HG03064 (cell line): ENCODE measurements at regions not wholly inside any gene's neighbourhood (a gene's known extent, or its start where the extent isn't known, plus 50 kb on each side); places are given as distances from the start of the nearest gene placed in this dataset.

Source experiments
- ATAC-seq: cut with Tn5 transposase; IDR thresholded peaks from one replicate; pipeline ENCODE4 v1.9.1; 2021; ENCODE audit warnings: low read depth; ENCODE audit not compliant: unreplicated experiment

GRCh38 chr4:20504146-20504545, 196.1 kb upstream of the PACRGL start:
- no peak for ATAC-seq

- ATAC-seq, result no peak
Observed at GRCh38 chr4:20505927-20506326, 194.3 kb upstream of the PACRGL start.

- no peak for ATAC-seq
Observed at GRCh38 chr4:20506827-20507226, 193.4 kb upstream of the PACRGL start.

DNA sequence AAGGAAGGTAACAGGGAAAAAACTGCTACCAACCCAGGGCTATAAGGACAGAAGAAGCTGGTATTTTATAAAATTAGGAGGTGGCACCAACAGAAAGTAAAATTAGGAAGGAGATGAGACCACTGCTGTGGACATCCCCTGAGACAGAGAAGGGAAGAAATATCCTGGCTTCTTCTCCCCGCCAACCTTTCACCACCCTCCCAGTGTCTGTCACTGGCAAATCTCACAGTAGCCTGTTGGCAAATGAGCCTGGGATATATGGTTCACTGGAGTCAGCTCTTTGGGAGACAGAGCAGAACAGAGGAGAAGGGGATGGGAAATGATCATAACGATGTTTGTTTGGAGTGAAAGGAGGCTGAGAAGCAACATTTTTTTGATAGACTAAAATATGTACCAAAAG, 190.9 kb upstream of the PACRGL start:
- ATAC-seq, result no peak

DNA sequence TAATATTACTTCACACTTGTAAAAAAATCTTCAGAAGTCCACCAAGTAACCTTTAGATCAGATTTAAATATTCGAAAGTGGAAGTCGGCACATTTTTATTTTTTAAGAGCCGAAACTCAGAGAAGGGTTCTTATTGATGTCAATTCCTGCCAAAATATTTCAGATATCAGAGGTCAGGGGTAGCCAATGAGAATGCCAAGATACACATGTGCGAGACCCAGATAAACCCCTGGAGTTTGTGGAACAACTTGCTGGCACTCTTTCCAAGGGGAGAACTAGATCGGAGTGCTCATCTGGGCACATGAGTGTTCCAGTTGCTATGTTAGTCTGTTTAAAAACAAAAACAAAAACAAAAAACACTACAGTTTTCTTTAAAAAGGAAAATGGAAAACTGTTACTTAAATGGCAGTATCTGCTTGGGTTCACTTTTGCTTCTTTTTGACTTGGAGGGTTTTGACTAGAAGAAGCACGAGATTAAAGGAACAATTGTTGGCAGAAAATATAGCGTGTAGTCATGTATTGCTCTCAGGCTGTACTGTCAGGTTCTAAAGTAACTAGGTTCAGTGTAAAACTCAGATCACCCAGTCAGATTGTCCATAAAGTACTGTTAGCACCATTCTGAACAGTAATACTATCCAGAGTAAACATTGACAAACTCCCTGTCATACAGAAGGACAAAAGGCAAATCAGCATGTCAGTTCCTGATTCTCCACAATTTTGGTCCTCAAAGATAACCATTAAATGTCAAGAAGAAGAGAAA, 188.0 kb upstream of the PACRGL start:
- ATAC-seq, result no peak

DNA sequence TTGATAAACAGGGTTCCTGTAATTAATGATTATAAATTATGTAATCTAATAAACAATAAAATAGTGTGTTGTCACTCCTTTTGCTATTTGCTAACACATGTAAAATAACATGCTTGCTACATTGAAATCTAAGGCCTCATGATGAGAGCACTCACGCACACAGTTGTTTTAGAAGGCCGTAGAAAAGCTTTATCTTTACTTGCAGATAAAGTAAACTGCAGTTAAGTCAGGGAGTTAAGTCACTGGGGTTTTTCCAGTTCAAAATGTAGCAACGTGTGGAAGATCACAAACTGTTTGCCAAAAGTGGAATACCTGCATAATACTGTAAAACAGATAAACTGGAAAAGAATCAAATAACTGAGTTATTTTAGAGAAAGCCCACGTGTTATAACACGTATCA, 187.3 kb upstream of the PACRGL start:
- no peak for ATAC-seq

DNA sequence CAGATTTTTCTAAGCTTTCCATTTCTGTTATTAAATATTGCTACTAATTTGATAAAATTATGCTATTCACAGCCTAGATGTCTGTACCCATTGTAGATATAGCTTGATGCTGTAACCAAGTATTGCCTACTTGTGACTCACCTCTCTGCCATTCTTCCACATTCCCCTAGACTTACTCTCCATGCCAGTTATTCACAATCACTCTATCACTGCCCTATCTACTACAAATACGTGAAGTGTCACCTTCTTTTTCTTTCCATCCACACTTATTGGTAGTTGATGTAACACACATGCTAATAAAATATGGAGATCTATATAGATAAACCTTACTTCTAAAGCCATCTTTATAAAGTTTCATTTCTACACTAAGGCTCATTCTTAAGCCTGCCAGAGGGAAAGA, 179.4 kb upstream of the PACRGL start:
- ATAC-seq, result no peak

DNA sequence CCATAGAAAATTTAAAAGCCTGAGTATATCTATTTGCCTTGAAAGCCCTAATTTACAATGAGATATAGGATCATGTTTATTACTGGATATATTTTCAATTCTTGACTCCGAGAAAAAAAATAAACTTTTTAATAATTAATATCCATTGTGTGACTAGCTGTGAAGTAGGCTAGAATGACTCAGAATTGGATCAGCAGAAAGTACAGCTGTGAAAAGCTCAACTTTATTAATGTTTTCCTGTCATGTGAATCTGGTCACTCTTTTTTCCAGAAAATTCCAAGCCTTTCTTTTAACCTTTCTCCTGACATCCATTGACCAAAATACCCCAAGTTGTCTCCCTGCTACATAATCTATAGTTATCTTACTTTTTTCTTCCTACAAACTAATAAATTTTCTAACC, 171.8 kb upstream of the PACRGL start:
- no peak for ATAC-seq

DNA sequence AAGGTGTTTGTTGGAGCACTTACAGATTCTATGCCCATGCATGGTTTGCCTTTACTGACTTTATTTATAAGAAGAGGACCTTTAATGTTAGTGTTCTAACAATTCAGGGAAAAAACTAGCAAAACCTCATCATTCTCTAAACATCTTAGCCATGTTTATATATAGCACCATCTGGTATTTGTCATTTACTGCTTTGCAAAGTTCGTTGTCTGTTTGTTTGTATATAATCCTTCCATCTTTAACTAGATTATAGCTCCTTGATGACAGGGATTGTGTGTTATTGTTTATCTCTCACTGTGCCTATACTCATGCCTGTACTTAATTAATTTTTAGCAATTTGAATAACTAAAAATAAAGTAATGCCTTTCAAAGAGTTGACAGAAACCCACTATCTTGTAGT, 170.6 kb upstream of the PACRGL start:
- ATAC-seq, result no peak

GRCh38 chr4:20532116-20532790, 168.0 kb upstream of the PACRGL start:
- ATAC-seq, result no peak

- ATAC-seq, result no peak
Observed at GRCh38 chr4:20532871-20533870, 167.1 kb upstream of the PACRGL start.

GRCh38 chr4:20538905-20539304, 161.4 kb upstream of the PACRGL start:
- no peak for ATAC-seq

DNA sequence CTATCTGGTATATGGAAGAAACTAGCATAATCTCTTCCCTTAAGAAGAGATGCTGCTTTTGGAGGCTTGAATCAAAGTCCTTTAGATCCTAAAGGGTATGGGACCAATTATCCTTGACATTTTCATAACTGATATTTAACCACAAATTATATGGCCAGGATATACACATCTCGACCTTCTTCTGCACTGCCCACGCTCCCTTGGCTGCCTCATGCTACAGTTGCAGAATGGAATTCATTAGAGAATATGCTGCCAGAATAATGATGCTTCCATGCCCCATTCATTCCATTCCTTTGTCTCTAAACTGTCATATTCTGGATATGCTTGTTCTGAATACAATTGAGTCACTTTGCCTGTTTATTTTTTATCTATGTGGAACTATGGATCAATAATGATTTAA, 157.1 kb upstream of the PACRGL start:
- no peak for ATAC-seq

DNA sequence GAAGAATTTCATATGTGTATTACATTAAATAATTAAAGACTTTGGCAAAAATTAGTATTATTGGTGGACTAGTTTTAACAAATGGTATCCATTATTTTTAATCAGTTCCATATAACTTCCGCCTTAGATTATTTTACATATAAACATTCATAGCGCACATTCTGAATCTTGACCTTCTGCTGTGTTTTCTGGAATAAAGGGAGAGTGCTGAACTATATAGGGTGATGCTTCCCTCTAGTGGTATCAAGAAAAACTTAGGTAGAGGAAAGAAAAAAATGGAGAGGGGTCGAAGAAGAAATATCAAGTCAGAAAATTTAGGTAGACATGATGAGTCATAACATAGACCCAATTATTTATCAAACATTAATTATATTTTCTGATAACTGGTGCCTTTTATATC, 155.6 kb upstream of the PACRGL start:
- no peak for ATAC-seq

- no peak for ATAC-seq
Observed at GRCh38 chr4:20552004-20552403, 148.3 kb upstream of the PACRGL start.

GRCh38 chr4:20554134-20554533, 146.1 kb upstream of the PACRGL start:
- no peak for ATAC-seq

- ATAC-seq, result no peak
Observed at GRCh38 chr4:20565075-20565721, 135.1 kb upstream of the PACRGL start.

DNA sequence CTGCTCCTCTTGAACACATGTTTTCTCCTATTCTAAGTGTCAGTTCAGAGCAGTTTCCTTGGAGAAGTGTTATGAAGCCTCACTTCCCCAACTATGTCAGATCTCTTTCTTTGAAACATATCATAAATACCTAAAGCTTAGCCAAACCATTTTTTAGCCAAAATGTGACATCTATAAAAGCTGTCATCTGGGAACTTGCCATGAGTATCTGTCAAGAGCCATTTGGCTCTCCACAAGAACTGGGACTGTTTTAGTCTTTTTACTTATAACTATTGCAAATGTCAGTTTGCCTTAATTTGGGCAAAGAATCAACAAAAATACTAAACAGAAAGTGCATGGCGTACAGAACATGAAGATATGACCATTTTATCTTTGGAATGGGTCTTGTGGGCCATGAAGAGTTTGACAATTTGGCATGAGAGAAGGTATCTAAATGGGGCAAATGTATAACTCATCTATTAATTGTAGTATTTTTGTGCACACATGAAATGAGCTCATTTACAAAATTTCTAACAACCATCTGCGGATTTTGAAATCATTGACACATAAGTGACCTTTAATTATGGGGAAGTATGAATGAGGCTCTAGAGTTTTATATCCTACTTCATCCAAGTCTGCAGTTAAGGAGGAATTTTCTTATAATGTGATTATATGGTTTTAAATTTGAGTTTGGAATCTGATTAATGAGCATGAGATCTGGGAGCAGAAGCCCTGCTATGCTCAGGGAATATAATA, 129.1 kb upstream of the PACRGL start:
- no peak for ATAC-seq

DNA sequence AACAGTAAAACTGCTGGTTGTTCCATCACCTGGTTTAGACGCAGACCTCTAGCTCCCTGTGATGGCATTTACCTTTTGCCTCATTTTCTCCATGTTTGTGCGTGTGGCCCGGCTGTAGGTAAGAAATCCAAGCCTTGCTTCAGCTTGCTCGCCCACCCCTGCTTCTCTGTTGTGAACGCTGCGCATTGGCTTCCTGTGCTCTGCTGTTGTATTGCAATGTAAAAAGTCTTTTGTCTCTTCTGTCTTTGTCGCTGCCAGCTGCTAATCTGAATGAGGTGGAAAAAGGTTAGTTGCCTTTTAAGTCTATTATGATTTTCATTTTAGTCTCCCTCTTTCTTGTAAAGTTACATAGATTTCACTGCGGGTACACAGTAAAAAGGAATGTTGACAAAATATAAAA, 127.3 kb upstream of the PACRGL start:
- no peak for ATAC-seq

- no peak for ATAC-seq
Observed at GRCh38 chr4:20574986-20575385, 125.3 kb upstream of the PACRGL start.
